HCT116 (cell line): ENCODE measurements at regions not wholly inside any gene's neighbourhood (a gene's known extent, or its start where the extent isn't known, plus 50 kb on each side); places are given as distances from the start of the nearest gene placed in this dataset.

Experiments
- CTCF ChIP-seq, 3 experiments: fragments of 200-600 bp in 1 of 3; sonication (generic) in 1 of 3; IDR thresholded peaks in 2 of 3; conservative IDR thresholded peaks in 1 of 3; 2 replicates each; pipeline ENCODE4 v1.5.1; 2012 to 2017; ENCODE audit warnings: low read depth in 2 of 3, low read length in 2 of 3, antibody characterized with exemption in 1 of 3, borderline replicate concordance in 1 of 3, control low read depth in 1 of 3, mild to moderate bottlenecking in 1 of 3, mixed read lengths in 1 of 3, mixed run types in 1 of 3, moderate library complexity in 1 of 3; ENCODE audit not compliant: insufficient read depth in 1 of 3
- EZH2 ChIP-seq: fragments of 200-600 bp; sonication (generic); IDR thresholded peaks from 2 replicates; pipeline ENCODE4 v1.6.1; 2017; ENCODE audit warnings: antibody characterized with exemption, mixed run types
- MAX ChIP-seq: IDR thresholded peaks from 2 replicates; pipeline ENCODE4 v1.6.1; 2012
- POLR2A ChIP-seq: IDR thresholded peaks from 2 replicates; pipeline ENCODE4 v1.7.0; 2011; ENCODE audit warnings: borderline replicate concordance; ENCODE audit not compliant: insufficient read depth, insufficient read length; ENCODE audit errors: extremely low read depth
- POLR2AphosphoS5 ChIP-seq: IDR thresholded peaks from 2 replicates; pipeline ENCODE4 v1.6.1; 2011; ENCODE audit warnings: mild to moderate bottlenecking, low read depth, low read length, moderate library complexity
- RAD21 ChIP-seq: IDR thresholded peaks from 2 replicates; pipeline ENCODE4 v1.6.1; 2012; ENCODE audit warnings: low read depth, mild to moderate bottlenecking
- SRF ChIP-seq: IDR thresholded peaks from 2 replicates; pipeline ENCODE4 v1.6.1; 2012; ENCODE audit warnings: low read depth
- TCF7L2 ChIP-seq: IDR thresholded peaks from 2 replicates; pipeline ENCODE4 v1.7.0; 2011; ENCODE audit warnings: borderline replicate concordance, inconsistent platforms; ENCODE audit not compliant: insufficient read depth, insufficient read length; ENCODE audit errors: extremely low read depth

GRCh38 chr21:16169102-16169511 is 439.3 kb downstream of the USP25 start:
- TF ChIP-seq EZH2, result no peak
- no peak for TF ChIP-seq POLR2A
- TF ChIP-seq CTCF (IDR thresholded peaks at IDR 0.05 in 2 of 3, conservative IDR thresholded peaks at IDR 0.05 in 1 of 3; ENCODE audit: borderline replicate concordance in 1 of 3, insufficient read depth in 1 of 3, low read depth in 2 of 3, low read length in 2 of 3), result no peak
- no peak for TF ChIP-seq POLR2AphosphoS5
- TF ChIP-seq RAD21, result no peak
- TF ChIP-seq SRF, result no peak
- TF ChIP-seq TCF7L2, result no peak
- no peak for TF ChIP-seq MAX
